Psoas muscle (tissue), 7 donors: ENCODE measurements at regions not wholly inside any gene's neighbourhood (a gene's known extent, or its start where the extent isn't known, plus 50 kb on each side); places are given as distances from the start of the nearest gene placed in this dataset.
"Not testable (repeated sequence)": the region's sequence is repeated elsewhere in the genome, so short reads cannot be mapped to it uniquely, and the experiment has no call there.

ENCODE experiments used
- ATAC-seq, 4 donors: fragments of 200-7000 bp; cut with Tn5 transposase; one replicate each; pipeline ENCODE4 v1.9.1; 2020; ENCODE audit warnings: moderate library complexity in 3 of 4, mild to moderate bottlenecking in 2 of 4
- DNase-seq, 2 donors: peaks; one replicate each; pipeline ENCODE4 v3.0.0-alpha.2; 2020
- H3K27ac ChIP-seq: fragments of 200-600 bp; one replicate; pipeline ENCODE4 v1.8.0; 2022
- H3K27me3 ChIP-seq, 3 donors: fragments of 200-600 bp in 1 of 3; one replicate each; pipeline versions ENCODE4 v1.6.1 to v1.8.0; 2013 to 2022; ENCODE audit warnings: low read length in 2 of 3, mild to moderate bottlenecking in 2 of 3, moderate library complexity in 1 of 3; ENCODE audit not compliant: insufficient read depth in 3 of 3
- H3K36me3 ChIP-seq, 2 donors: fragments of 200-600 bp in 1 of 2; one replicate each; pipeline versions ENCODE4 v1.6.1 to v1.8.0; 2013 to 2022; ENCODE audit warnings: low read depth in 1 of 2, mild to moderate bottlenecking in 1 of 2, moderate library complexity in 1 of 2; ENCODE audit not compliant: insufficient read depth in 1 of 2
- H3K4me1 ChIP-seq: fragments of 200-600 bp; one replicate; pipeline ENCODE4 v1.8.0; 2022
- H3K4me3 ChIP-seq: fragments of 200-600 bp; one replicate; pipeline ENCODE4 v1.8.0; 2022; ENCODE audit warnings: mild to moderate bottlenecking
- H3K9me3 ChIP-seq: fragments of 200-600 bp; one replicate; pipeline ENCODE4 v1.8.0; 2022
- WGBS, 3 donors: extraction: QIAGEN DNeasy Blood & Tissue Kit; methylation state at CpG; one replicate each; pipeline versions ENCODE4 v1.1.6 to v1.1.7; 2013; 5-methylcytosine and 5-hydroxymethylcytosine counted together
- intact Hi-C, 2 donors: fragments of 100-400 bp; cut with DNase I; formaldehyde crosslinking; loops; one replicate each; pipeline versions ENCODE4 v1.11.0 to v1.14.2; 2022
- TF ChIP-seq, protein P1 (sequence below): fragments of 200-600 bp; IDR thresholded peaks from one replicate; pipeline ENCODE4 v1.8.0; 2022; ENCODE audit warnings: antibody characterized with exemption
- donor health status: healthy with polysubstance abuse.
- donor health status: DM: no; HTN: no; CAD: no; lungs with moderate emphysema.
- donor health status: Bipolar disorder and iron deficiency.
- donor health status: healthy.
- donor health status: DM: yes; HTN: yes; CAD: no.
- donor health status: DM: no; HTN: no; CAD: no.
- donor health status: DM: yes; HTN: yes; CAD: no.

DNA sequence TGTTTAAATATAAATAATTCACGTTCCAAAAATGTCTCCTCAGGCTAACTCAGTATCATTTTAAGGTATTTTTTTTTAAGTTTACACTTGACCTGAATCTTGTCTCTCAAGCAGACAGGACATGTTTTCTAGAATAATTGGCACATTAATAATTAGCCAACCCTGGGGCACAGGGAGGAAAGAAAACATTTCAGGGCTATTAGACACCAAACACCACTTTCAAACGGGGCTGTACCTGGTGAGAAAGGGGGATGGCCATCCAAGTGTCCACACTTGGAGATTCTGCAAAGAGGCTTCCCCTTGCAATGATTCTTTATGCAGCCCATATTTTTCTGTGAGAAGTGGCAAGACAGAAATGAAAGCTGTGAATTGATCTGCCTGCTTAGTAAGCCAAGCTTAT is 560.8 kb downstream of the CD109 start:
- ATAC-seq (no peak), DNase-seq (no peak)
- no peaks in the 10 kb centered on the region for H3K4me1 ChIP-seq
- intact Hi-C loops = no loop called here
- H3K9me3 ChIP-seq = no peaks in the 10 kb centered on the region
- no peak overlapping the region for H3K27ac ChIP-seq
- 13 to 23% (median 17%) methylated on average over 2 of the region's 2 CpGs for WGBS, 3 donors
- TF ChIP-seq, protein P1, sequence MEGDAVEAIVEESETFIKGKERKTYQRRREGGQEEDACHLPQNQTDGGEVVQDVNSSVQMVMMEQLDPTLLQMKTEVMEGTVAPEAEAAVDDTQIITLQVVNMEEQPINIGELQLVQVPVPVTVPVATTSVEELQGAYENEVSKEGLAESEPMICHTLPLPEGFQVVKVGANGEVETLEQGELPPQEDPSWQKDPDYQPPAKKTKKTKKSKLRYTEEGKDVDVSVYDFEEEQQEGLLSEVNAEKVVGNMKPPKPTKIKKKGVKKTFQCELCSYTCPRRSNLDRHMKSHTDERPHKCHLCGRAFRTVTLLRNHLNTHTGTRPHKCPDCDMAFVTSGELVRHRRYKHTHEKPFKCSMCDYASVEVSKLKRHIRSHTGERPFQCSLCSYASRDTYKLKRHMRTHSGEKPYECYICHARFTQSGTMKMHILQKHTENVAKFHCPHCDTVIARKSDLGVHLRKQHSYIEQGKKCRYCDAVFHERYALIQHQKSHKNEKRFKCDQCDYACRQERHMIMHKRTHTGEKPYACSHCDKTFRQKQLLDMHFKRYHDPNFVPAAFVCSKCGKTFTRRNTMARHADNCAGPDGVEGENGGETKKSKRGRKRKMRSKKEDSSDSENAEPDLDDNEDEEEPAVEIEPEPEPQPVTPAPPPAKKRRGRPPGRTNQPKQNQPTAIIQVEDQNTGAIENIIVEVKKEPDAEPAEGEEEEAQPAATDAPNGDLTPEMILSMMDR = no peak
- no peaks in the 10 kb centered on the region for H3K36me3 ChIP-seq
- no peaks in the 10 kb centered on the region for H3K27me3 ChIP-seq
- H3K4me3 ChIP-seq = no peak overlapping the region

DNA sequence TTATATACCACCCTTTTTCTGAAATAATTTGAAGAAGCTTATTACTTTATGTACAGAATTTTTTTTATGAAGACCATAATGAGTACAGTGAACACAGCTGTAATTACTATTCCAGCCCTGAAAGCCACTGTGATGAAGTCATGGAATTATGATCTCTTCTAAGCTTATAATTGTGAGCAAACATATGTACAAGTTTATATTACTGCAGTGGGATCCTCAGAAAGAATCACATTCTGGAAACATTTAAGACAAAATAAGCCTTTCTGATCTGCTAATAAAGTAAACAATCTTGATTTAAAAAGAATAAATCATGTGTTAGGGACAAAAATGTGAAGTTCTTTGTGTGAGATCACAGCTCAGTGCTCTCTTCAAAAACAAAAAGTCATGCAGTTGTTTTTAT is 560.4 kb downstream of the CD109 start:
- Histone ChIP-seq H3K36me3 (no peaks in the 10 kb centered on the region), H3K4me3 (no peak overlapping the region), H3K27me3 (no peaks in the 10 kb centered on the region), H3K9me3 (no peaks in the 10 kb centered on the region), H3K4me1 (no peaks in the 10 kb centered on the region), H3K27ac (no peak overlapping the region)
- ATAC-seq (no peak), DNase-seq (no peak)
- intact Hi-C loops = no loop called here
- TF ChIP-seq, protein P1 = no peak

DNA sequence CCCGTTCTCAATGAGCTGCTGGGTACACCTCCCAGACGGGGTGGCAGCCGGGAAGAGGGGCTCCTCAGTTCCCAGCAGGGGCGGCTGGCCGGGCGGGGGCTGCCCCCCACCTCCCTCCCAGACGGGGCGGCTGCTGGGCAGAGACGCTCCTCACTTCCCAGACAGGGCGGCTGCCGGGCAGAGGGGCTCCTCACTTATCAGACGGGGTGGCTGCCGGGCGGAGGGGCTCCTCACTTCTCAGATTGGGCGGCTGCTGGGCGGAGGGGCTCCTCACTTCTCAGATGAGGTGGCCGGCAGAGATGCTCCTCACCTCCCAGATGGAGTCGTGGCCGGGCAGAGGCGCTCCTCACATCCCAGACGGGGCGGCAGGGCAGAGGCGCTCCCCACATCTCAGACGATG is 559.0 kb downstream of the CD109 start:
- H3K27ac ChIP-seq, H3K27me3 ChIP-seq, ATAC-seq, intact Hi-C loops, H3K36me3 ChIP-seq, H3K4me3 ChIP-seq, H3K4me1 ChIP-seq, H3K9me3 ChIP-seq: not testable (repeated sequence)
- WGBS, 3 donors = 93 to 98% (median 94%) methylated on average over 17 to 24 of the region's 24 CpGs
- DNase-seq = peak in 1 of 2 donors; percentile 13

DNA sequence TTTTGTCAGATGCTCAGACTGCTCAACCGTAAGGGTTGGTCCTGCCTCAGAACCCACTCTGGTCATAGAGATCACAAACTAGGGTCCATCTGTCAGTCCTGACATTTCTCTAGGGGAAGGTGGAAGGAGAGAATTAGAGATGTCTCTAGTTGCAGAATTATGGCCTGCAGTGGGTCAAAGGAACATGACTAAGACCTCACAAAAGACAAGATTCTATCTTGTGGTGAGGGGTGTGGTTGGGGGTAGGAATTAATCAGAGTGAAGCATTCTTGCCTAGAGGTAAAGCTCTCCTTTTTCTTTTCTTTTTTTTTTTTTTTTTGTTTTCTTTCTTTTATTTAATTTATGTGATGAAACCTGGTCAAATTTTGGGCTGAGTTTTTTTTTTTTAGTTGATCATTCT is 558.1 kb downstream of the CD109 start:
- H3K27me3 ChIP-seq, H3K4me3 ChIP-seq, H3K36me3 ChIP-seq, ATAC-seq, H3K4me1 ChIP-seq, H3K9me3 ChIP-seq, H3K27ac ChIP-seq, intact Hi-C loops, DNase-seq: not testable (repeated sequence)
- WGBS, 3 donors = 94 to 100% (median 100%) methylated on average over 1 of the region's 1 CpG

DNA sequence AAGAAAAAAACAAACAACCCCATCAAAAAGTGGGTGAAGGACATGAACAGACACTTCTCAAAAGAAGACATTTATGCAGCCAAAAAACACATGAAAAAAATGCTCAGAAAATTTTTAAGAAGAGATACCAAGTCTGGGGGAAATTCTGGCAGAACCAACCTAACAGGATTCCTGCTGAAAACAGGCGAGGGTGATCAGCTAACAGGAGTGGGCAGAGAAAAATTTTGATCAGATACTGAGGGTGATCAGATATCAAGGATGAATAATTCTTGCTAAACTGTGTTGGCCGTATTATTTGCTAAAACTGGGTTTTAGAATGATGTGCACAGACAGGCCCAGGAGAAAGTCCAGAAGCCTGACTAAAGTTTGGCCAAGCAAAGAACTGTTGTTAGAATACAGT is 557.3 kb downstream of the CD109 start:
- H3K27me3 ChIP-seq = no peaks in the 10 kb centered on the region
- H3K4me1 ChIP-seq = no peaks in the 10 kb centered on the region
- WGBS, 3 donors = 67 to 86% (median 75%) methylated on average over 2 of the region's 2 CpGs
- H3K36me3 ChIP-seq = no peaks in the 10 kb centered on the region
- DNase-seq (no peak), ATAC-seq (no peak)
- intact Hi-C loops = no loop called here
- H3K27ac ChIP-seq = no peak overlapping the region
- H3K9me3 ChIP-seq = no peaks in the 10 kb centered on the region
- no peak overlapping the region for H3K4me3 ChIP-seq
- TF ChIP-seq, protein P1 = no peak

DNA sequence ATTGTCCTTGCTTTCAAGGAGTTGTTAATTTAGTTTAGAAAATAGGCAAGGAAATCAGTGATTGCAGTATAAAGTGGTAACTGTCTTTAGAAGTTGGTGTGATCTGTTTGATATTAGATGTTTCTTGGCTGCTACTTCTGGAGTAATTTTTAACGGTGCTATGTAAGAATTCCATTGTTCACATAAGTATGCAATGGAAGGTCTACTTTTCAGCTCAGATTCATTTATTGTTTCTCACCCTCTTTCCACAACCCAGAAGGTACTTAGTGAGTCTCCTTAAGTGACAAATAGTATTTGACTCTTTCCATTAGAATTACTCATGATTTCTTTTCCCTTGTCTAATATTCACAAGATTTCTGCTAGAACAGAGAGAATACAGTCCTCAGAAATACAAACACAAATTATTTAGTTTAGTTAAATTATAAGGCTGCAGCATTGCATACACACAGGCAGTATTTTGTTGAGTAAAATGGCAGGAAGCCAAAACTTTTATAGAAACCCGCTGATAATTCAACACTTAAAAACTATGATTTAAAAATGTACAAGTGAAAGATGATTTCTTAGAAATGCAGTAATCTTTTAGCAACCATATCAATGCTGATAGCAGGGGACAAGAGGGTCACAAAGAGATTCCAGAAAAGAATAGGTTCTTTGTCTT is 554.3 kb downstream of the CD109 start:
- no peak for ATAC-seq
- TF ChIP-seq, protein P1 = no peak

More for the DNA sequence above, 554.3 kb downstream of the CD109 start:
- H3K4me3 ChIP-seq = no peak overlapping the region
- no peaks in the 10 kb centered on the region for H3K9me3 ChIP-seq
- no peak overlapping the region for H3K27ac ChIP-seq
- intact Hi-C loops = no loop called here
- H3K4me1 ChIP-seq = no peaks in the 10 kb centered on the region
- H3K27me3 ChIP-seq = no peaks in the 10 kb centered on the region
- H3K36me3 ChIP-seq = no peaks in the 10 kb centered on the region
- no peak for DNase-seq
- WGBS, 3 donors = 14 to 20% (median 19%) methylated on average over 2 of the region's 2 CpGs
